Vagina (tissue), 2 donors: ENCODE measurements at regions not wholly inside any gene's neighbourhood (a gene's known extent, or its start where the extent isn't known, plus 50 kb on each side); places are given as distances from the start of the nearest gene placed in this dataset.

Experiments used
- DNase-seq, 2 donors: peaks; one replicate each; pipeline ENCODE4 v3.0.0-alpha.2; 2017; ENCODE audit errors: extremely low spot score in 2 of 2
- H3K27ac ChIP-seq: fragments of 200-600 bp; sonication (generic); one replicate; pipeline ENCODE4 v1.5.1; 2019
- H3K27me3 ChIP-seq: fragments of 200-600 bp; sonication (generic); one replicate; pipeline ENCODE4 v1.5.1; 2019
- H3K36me3 ChIP-seq, 2 donors: fragments of 200-600 bp; sonication (generic); one replicate each; pipeline ENCODE4 v1.5.1; 2017 to 2019
- H3K4me1 ChIP-seq: fragments of 200-600 bp; sonication (generic); one replicate; pipeline ENCODE4 v1.5.1; 2019
- H3K4me3 ChIP-seq, 2 donors: fragments of 200-600 bp; sonication (generic); 1 replicate in 1 of 2; 2 replicates in 1 of 2; pipeline ENCODE4 v1.5.1; 2016 to 2019
- H3K9me3 ChIP-seq: fragments of 200-600 bp; sonication (generic); one replicate; pipeline ENCODE4 v1.5.1; 2019
- POLR2A ChIP-seq, 2 donors: fragments of 450-650 bp; IDR thresholded peaks; one replicate each; pipeline ENCODE4 v1.6.1; 2017; ENCODE audit warnings: antibody characterized with exemption in 2 of 2, mild to moderate bottlenecking in 2 of 2, moderate library complexity in 2 of 2
- POLR2AphosphoS5 ChIP-seq, 2 donors: sonication (generic); formaldehyde crosslinking; IDR thresholded peaks; one replicate each; pipeline ENCODE4 v1.9.0; 2017; ENCODE audit warnings: antibody characterized with exemption in 2 of 2, mild to moderate bottlenecking in 2 of 2, low read depth in 1 of 2; ENCODE audit not compliant: insufficient read depth in 1 of 2
- intact Hi-C: fragments of 100-400 bp; cut with DNase I; formaldehyde crosslinking; loops from one replicate; pipeline ENCODE4 v1.15.1; 2023
- TF ChIP-seq, protein P1 (sequence below), 3 experiments: fragments of 450-650 bp in 2 of 3; fragments of 200-600 bp in 1 of 3; sonication (generic) in 1 of 3; IDR thresholded peaks; one replicate each; pipeline ENCODE4 v1.5.1; 2017 to 2019; ENCODE audit warnings: antibody characterized with exemption in 3 of 3, mild to moderate bottlenecking in 2 of 3, moderate library complexity in 2 of 3

DNA sequence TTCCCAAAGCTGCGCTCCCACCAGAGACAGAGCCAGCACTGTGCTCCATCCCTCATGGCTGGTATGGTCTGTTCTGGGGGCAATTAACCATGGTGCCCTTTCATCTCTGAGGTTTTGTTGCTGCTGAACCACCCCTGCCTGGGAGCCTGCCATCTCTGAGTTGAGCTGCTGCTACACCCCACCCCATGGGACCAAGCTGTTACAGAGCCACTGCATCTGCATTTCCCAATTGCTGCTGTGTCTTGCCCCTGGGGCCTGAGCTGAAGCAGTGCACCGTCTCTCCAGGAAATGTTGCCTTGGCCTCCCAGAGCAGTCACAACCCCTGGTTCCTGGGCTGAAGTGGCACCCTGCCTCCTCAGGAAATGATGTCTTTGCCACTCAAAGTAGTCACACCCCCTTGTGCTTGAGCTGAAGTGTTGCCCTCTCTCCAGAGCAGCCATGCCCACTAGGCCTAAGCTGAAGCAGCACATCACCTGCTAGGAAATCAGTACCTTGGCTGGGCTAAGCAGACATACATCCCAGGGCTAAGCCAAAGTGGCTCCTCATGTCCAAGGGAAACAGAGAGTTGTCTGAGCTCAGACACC, 140.3 kb downstream of the RERGL start:
- Histone ChIP-seq H3K27ac (no peak overlapping the region), H3K36me3 (no peaks in the 10 kb centered on the region), H3K4me1 (no peaks in the 10 kb centered on the region), H3K4me3 (no peak overlapping the region), H3K27me3 (no peaks in the 10 kb centered on the region), H3K9me3 (no peaks in the 10 kb centered on the region)
- intact Hi-C loops = no loop called here
- DNase-seq = no peak
- TF ChIP-seq, protein P1, sequence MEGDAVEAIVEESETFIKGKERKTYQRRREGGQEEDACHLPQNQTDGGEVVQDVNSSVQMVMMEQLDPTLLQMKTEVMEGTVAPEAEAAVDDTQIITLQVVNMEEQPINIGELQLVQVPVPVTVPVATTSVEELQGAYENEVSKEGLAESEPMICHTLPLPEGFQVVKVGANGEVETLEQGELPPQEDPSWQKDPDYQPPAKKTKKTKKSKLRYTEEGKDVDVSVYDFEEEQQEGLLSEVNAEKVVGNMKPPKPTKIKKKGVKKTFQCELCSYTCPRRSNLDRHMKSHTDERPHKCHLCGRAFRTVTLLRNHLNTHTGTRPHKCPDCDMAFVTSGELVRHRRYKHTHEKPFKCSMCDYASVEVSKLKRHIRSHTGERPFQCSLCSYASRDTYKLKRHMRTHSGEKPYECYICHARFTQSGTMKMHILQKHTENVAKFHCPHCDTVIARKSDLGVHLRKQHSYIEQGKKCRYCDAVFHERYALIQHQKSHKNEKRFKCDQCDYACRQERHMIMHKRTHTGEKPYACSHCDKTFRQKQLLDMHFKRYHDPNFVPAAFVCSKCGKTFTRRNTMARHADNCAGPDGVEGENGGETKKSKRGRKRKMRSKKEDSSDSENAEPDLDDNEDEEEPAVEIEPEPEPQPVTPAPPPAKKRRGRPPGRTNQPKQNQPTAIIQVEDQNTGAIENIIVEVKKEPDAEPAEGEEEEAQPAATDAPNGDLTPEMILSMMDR (IDR thresholded peaks at IDR 0.05) = no peak
- TF ChIP-seq POLR2A (IDR thresholded peaks at IDR 0.05) (no peak), POLR2AphosphoS5 (IDR thresholded peaks at IDR 0.05; ENCODE audit: insufficient read depth in 1 of 2, low read depth in 1 of 2) (no peak)

DNA sequence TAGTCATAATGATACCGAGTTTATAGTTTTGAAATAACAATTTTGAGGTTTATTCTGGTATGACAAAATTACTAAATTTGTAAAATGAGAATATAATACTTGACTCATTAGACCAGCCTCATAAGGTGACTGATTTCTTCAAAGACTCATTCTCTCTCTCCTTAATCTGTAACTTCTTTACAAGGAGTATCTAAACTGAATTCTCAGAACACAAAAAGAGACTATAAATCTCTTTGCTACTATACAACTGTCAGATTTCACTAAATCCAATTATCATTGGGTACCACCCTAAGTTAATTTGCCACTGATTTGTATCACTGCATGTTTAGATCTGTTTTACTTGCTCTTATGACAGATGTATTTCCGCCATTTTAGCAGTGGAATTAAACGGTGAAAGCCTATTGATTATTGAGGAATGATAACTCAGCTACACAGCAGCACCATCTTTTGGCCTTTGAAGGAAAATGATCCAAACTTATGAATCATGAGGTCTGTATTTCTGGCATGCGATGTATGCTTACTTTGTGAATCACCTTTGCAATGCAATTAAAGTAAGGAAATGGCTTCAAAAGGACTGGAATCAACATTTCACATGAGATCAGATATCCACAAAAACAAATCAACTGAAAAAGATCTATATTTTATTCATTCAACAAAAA, 161.2 kb downstream of the RERGL start:
- Histone ChIP-seq H3K27ac (no peak overlapping the region), H3K36me3 (no peaks in the 10 kb centered on the region), H3K4me1 (no peaks in the 10 kb centered on the region), H3K4me3 (no peak overlapping the region), H3K9me3 (no peaks in the 10 kb centered on the region), H3K27me3 (no peaks in the 10 kb centered on the region)
- no peak for DNase-seq
- intact Hi-C loops = no loop called here
- TF ChIP-seq POLR2A (IDR thresholded peaks at IDR 0.05) = no peak
- TF ChIP-seq, protein P1 (IDR thresholded peaks at IDR 0.05) = no peak
- TF ChIP-seq POLR2AphosphoS5 (IDR thresholded peaks at IDR 0.05; ENCODE audit: insufficient read depth in 1 of 2, low read depth in 1 of 2) = no peak

DNA sequence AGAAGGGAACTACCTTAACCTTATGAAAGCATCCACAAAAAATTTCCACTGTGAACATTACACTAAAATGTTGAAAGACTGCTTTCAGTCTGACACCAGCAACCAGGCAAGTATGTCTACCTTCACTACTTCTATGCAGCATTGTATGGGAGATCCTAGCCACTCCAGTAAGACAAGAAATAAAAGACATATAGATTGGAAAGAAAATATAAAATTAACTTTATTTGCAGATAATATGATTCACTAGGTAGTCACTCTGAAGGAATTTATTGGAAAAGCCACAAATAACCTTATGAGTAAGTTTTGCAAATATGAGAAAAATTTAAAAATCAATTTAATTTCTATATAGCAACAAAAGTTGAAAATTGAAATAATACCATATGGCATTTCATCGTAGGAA, 172.0 kb downstream of the RERGL start:
- Histone ChIP-seq H3K27ac (no peak overlapping the region), H3K4me1 (no peaks in the 10 kb centered on the region), H3K4me3 (no peak overlapping the region), H3K36me3 (no peaks in the 10 kb centered on the region), H3K9me3 (no peaks in the 10 kb centered on the region), H3K27me3 (no peaks in the 10 kb centered on the region)
- no peak for DNase-seq
- TF ChIP-seq, protein P1 (IDR thresholded peaks at IDR 0.05) = no peak
- TF ChIP-seq POLR2AphosphoS5 (IDR thresholded peaks at IDR 0.05; ENCODE audit: insufficient read depth in 1 of 2, low read depth in 1 of 2) = no peak
- TF ChIP-seq POLR2A (IDR thresholded peaks at IDR 0.05) = no peak
- intact Hi-C loops = no loop called here

DNA sequence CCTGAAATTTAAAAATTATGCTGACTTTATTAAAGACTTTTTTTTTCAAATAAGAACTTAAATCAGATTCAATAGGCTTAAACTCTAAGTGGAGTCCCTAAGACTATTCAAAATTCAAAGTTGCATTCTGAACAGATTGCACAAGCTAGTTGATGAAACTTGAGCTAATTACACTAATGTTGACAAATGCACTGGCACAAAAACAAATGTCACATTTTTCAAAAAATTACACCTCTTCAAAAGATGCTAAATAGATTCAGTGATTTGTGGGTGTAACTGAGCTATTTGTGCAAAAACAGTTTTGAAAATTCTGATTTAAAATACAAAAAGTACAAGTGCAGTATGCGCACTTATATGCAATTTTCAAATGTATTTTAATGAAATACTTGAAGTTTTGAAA, 205.4 kb downstream of the RERGL start:
- no peak for DNase-seq
- TF ChIP-seq, protein P1 (IDR thresholded peaks at IDR 0.05) = no peak
- no peak for TF ChIP-seq POLR2AphosphoS5 (IDR thresholded peaks at IDR 0.05; ENCODE audit: insufficient read depth in 1 of 2, low read depth in 1 of 2)
- TF ChIP-seq POLR2A (IDR thresholded peaks at IDR 0.05) = no peak
- intact Hi-C loops = no loop called here
- no peaks in the 10 kb centered on the region for H3K4me1 ChIP-seq
- no peaks in the 10 kb centered on the region for H3K36me3 ChIP-seq
- H3K27me3 ChIP-seq = no peaks in the 10 kb centered on the region
- no peak overlapping the region for H3K27ac ChIP-seq
- H3K9me3 ChIP-seq = no peaks in the 10 kb centered on the region
- H3K4me3 ChIP-seq = no peak overlapping the region

DNA sequence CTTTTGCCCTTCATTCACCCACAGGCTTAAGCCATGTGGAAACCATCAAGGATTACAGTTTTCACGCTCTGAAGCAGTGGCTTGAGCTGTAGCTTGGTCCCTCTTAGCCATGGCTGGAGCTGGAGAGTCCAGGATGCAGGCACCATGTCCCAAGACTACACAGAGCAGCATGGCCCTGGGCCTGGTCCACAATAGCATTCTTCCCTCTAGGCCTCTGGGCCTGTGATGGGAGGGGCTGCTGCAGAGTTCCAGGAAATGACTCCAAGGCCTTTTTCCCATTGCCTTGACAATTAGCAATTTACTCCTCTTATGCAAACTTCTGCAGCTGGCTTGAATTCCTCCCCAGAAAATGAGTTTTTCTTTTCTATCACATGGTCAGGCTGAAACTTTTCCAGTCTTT, 211.3 kb downstream of the RERGL start:
- no peaks in the 10 kb centered on the region for H3K4me1 ChIP-seq
- H3K27me3 ChIP-seq = no peaks in the 10 kb centered on the region
- H3K36me3 ChIP-seq = no peaks in the 10 kb centered on the region
- no peak overlapping the region for H3K27ac ChIP-seq
- no peaks in the 10 kb centered on the region for H3K9me3 ChIP-seq
- intact Hi-C loops = no loop called here
- no peak overlapping the region for H3K4me3 ChIP-seq
- no peak for TF ChIP-seq POLR2AphosphoS5 (IDR thresholded peaks at IDR 0.05; ENCODE audit: insufficient read depth in 1 of 2, low read depth in 1 of 2)
- TF ChIP-seq, protein P1 (IDR thresholded peaks at IDR 0.05) = no peak
- TF ChIP-seq POLR2A (IDR thresholded peaks at IDR 0.05) = no peak
- DNase-seq = no peak
